Endometrial microvascular endothelial cells (primary cell): ENCODE measurements at regions not wholly inside any gene's neighbourhood (a gene's known extent, or its start where the extent isn't known, plus 50 kb on each side); places are given as distances from the start of the nearest gene placed in this dataset.
"Not testable (repeated sequence)": the region's sequence is repeated elsewhere in the genome, so short reads cannot be mapped to it uniquely, and the experiment has no call there.

Source experiments
- in situ Hi-C: cut with HindIII; loops from 2 replicates; pipeline ENCODE4 v1.10.0; 2017; ENCODE audit warnings: low sequenced_read_pairs, low pct_unique_long_range_greater_than_20kb; ENCODE audit errors: inconsistent ontology term

DNA sequence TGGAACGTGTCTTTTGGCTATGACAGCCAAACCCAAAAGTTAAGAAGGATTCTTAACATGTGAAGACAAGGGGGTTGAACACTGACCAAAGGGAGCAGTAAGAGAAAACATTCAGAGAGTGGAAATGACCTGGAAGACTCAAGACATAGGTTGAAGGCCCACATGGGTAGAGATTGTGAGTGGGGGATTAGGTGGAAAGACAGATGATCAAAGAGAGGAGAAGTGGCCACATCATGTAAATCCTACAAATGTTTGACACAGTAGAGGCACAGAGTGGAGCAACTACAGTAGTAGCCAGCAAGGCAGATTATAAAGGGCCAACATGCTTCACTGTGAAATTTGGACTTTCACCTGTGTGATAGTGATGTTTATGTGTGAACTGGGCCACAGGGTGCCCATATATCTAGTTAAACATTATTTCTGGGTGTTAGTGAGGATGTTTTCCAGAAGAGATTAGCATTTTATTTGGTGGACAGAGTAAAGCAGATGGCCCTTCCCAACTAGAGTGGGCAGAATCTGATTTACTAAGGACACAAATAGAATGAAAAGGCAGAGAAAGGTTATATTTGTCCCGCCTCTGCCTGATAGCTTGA is 559.3 kb downstream of the RAB28 start:
- in situ Hi-C loops = no loop called here

- in situ Hi-C loops = no loop called here
These were observed 559.9 kb downstream of the RAB28 start for GRCh38 chr4:12924253-12924652.

- in situ Hi-C loops = no loop called here
These were observed 571.2 kb downstream of the RAB28 start for GRCh38 chr4:12912896-12913418.

GRCh38 chr4:12911750-12912358 is 572.3 kb downstream of the RAB28 start:
- in situ Hi-C loops = no loop called here

DNA sequence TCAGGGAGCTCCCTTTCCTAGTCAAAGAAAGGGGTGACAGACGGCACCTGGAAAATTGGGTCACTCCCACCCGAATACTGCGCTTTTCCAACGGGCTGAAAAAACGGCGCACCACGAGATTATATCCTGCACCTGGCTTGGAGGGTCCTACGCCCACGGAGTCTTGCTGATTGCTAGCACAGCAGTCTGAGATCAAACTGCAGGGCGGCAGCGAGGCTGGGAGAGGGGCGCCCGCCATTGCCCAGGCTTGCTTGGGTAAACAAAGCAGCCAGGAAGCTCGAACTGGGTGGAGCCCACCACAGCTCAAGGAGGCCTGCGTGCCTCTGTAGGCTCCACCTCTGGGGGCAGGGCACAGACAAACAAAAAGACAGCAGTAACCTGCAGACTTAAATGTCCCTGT is 580.5 kb downstream of the RAB28 start:
- in situ Hi-C loops = not testable (repeated sequence)

DNA sequence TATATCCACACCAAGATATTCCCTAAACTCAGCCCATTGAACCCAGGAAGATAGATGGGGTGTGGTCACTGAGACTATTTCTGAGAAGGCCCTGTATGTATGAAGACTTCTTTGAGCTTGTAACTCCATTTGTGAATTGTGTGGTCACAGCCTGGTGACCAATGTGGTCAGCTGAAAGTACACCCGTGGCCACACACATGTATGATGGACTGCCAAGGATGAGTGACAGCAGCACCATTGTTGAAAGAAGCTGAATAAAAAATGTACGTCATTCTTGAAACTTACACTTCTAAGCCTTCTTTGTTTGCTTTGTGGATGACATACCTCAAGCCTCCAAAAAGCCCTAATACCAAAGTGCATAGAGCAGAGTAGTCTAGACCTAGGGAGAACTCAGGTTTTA is 581.4 kb downstream of the RAB28 start:
- in situ Hi-C loops = no loop called here

DNA sequence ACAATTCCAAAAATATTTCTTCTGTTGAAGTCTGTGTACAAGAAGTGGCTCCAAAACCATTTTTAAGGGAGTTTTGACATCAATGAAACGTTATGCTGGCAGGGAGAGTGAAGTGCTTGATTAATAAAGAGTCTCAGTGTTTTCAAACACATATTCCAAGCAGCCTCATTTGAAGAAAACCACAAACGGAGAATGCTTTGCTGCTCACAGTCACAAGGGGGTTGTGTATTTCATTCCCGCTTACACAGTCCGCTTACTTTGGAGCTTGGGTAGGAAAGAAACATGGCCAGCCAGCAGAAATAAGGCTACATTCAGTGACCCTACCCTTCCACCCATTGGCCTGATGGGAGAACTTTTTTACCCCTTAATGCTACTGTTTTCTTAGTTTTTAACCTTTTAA is 586.2 kb downstream of the RAB28 start:
- in situ Hi-C loops = no loop called here

- in situ Hi-C loops = no loop called here
These were observed 590.1 kb downstream of the RAB28 start for GRCh38 chr4:12894062-12894461.

GRCh38 chr4:12889054-12889453 is 595.1 kb downstream of the RAB28 start:
- in situ Hi-C loops = no loop called here

- in situ Hi-C loops = no loop called here
These were observed 599.0 kb downstream of the RAB28 start for GRCh38 chr4:12884846-12885796.

- in situ Hi-C loops = no loop called here
These were observed 602.1 kb downstream of the RAB28 start for GRCh38 chr4:12881945-12882584.

- in situ Hi-C loops = no loop called here
These were observed 603.3 kb downstream of the RAB28 start for GRCh38 chr4:12880844-12881243.

GRCh38 chr4:12879496-12879895 is 604.6 kb downstream of the RAB28 start:
- in situ Hi-C loops = no loop called here

DNA sequence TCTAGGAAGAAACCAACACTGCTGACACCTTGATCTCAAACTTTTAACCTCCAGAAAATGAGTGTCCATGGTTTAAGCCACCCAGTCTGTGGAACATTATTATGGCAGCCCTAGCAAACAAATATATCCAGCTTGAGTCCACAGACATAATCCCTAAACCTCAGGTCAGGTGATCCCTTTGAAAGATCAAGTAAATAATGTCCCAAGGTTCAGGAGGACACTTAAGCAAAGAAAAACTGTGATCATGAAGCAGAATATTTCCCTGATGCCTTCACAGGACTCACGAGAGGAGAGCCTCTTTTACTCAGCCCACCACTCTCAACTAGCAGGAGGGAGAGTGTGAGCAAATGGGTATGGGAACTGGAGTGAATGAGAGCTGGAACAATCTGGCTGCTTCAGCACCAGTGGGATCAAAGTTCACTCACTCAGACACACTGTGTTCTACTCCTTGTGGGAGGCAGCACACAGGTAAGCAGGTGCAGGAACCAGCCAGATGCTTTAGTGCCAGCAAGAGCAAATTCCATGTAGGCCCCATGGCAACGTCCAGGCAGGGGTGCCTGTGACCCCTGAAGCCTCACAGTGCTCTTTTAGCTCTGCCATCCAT is 608.4 kb downstream of the RAB28 start:
- in situ Hi-C loops = no loop called here

DNA sequence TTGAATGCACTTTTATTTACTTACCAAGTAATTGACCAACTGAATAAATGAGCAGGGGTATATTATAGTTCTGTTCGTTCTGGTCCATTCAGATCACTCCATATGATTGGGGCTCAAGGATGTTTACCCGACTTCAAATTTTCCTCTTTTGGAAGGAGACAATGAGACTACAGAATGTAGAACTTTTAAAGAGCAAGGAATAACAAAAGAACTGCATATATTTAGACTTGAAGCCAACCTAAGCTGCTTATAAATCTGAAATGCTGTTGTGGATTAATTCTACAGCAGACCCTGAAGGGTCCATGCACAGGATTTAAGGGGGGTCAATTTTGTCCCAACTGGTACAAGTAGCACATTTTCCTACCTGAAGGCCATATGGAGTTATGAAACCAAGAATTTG is 610.8 kb downstream of the RAB28 start:
- in situ Hi-C loops = no loop called here

GRCh38 chr4:12861422-12861821 is 622.7 kb downstream of the RAB28 start:
- in situ Hi-C loops = no loop called here

DNA sequence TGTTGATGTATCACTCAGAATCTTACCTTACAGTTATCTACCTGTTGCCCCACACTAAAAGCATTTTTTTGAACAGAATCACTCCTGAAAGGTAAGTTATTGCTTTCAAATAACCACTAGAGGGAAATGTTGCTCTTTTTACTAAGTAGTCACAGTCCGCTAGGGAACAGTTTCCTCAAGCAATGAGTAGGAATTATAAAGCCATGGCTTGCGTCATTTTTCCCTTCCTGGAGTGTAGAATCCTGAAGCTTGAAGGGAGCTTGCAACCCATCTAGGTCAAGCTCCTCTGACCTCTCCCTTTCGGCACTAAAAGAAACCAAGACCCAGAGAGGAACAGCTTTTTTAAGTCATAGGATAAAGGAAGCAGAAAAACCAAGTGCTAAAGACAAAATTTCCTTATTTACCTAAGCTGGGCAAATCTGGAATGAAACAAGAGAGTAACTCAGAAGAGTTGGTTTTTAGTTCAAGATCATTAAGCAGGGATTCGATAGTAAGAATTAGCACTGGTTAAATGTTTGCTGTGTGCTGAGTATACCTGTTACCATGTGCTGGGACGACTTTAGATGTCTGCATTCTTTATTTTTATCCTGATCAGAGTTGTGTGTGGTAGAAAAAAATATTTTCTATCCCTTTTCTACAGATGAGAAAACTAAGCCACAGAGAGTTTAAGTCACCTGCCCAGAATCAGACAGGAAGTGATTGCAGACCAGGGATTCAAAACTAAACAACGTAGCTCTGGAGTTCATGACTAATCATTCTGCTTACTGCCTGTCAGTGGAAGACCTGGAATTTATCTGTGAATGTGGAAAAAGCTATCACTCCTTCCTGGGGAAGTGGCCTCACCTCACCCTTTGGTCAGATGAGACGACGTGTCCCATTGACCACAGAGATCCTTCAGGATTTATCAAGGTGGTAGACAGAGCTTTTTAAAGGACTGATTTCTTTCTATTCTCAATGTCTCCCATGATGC is 631.5 kb downstream of the RAB28 start:
- in situ Hi-C loops = no loop called here

DNA sequence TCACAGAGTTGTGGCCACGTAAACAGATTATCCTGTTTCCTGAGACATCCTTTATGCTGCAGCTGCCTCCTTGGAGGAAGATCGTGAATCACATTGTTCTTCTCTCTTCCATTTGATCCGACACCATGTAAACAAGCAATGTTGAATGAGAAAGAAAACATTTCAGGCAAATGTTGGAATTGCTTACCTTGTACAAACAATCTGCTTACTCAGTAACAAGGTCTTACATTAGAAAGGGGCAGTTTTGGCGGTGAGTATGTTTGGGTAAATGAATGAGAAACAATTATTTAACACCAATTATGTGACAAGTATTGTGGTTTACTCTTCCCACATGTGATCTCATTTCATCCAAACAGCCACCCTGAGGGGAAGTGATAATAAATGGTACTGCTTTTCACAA is 637.8 kb downstream of the RAB28 start:
- in situ Hi-C loops = no loop called here
